ENCODE measurements at regions not wholly inside any gene's neighbourhood (a gene's known extent, or its start where the extent isn't known, plus 50 kb on each side); places are given as distances from the start of the nearest gene placed in this dataset.
"Not testable (repeated sequence)": the region's sequence is repeated elsewhere in the genome, so short reads cannot be mapped to it uniquely, and the experiment has no call there.

DNA sequence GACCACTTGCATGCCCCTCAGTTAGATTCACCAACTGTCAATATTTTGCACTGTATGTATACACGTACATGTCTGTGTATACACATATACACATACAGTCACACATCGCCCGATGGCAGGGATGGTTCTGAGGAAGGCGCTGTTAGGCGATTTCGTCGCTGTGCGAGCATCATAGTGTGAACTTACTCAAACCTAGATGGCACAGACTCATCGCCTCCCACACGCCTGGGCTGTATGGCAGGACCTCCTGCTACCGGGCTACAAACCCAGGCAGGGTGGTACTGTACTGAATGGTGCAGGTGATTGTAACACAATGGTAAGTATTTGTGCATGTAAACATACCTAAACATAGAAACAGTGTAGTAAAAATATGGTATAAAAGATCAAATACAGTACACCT is 57.2 kb upstream of the LRPAP1 start:
- TF ChIP-seq CHD2 (IDR thresholded peaks at IDR 0.05; ENCODE audit: low read length, partially characterized antibody); HDAC2 (IDR thresholded peaks at IDR 0.05): not testable (repeated sequence)

Measured in A549 (cell line).